NCI-H1930 (cell line): ENCODE measurements at regions not wholly inside any gene's neighbourhood (a gene's known extent, or its start where the extent isn't known, plus 50 kb on each side); places are given as distances from the start of the nearest gene placed in this dataset.
"Not testable (repeated sequence)": the region's sequence is repeated elsewhere in the genome, so short reads cannot be mapped to it uniquely, and the experiment has no call there.

ENCODE experiments used
- DNase-seq, 2 experiments: peaks; one replicate each; lab custom pipeline; 2025; lab: John Stamatoyannopoulos, UW

- no peak for DNase-seq
Observed at GRCh38 chr3:194249323-194250097, 101.6 kb downstream of the CPN2 start.

- no peak for DNase-seq
Observed at GRCh38 chr3:194250098-194251002, 100.8 kb downstream of the CPN2 start.

- DNase-seq: no peak
Observed at GRCh38 chr3:194251007-194251406, 100.1 kb downstream of the CPN2 start.

- no peak for DNase-seq
Observed at GRCh38 chr3:194251461-194251860, 99.7 kb downstream of the CPN2 start.

GRCh38 chr3:194251891-194252560, 99.1 kb downstream of the CPN2 start:
- no peak for DNase-seq

- no peak for DNase-seq
Observed at GRCh38 chr3:194253270-194253669, 97.9 kb downstream of the CPN2 start.

GRCh38 chr3:194254040-194254439, 97.1 kb downstream of the CPN2 start:
- DNase-seq: no peak

- no peak for DNase-seq
Observed at GRCh38 chr3:194255252-194256039, 95.7 kb downstream of the CPN2 start.

- no peak for DNase-seq
Observed at GRCh38 chr3:194256040-194256945, 94.8 kb downstream of the CPN2 start.

- DNase-seq: no peak
Observed at GRCh38 chr3:194257151-194257621, 93.9 kb downstream of the CPN2 start.

- DNase-seq: no peak
Observed at GRCh38 chr3:194257916-194258668, 93.0 kb downstream of the CPN2 start.

- DNase-seq: no peak
Observed at GRCh38 chr3:194259982-194260766, 91.0 kb downstream of the CPN2 start.

- no peak for DNase-seq
Observed at GRCh38 chr3:194261581-194262063, 89.5 kb downstream of the CPN2 start.

- DNase-seq: no peak
Observed at GRCh38 chr3:194262176-194262924, 88.8 kb downstream of the CPN2 start.

- DNase-seq: no peak
Observed at GRCh38 chr3:194262925-194263305, 88.2 kb downstream of the CPN2 start.

- DNase-seq: not testable (repeated sequence)
Observed at GRCh38 chr3:194264631-194265504, 86.3 kb downstream of the CPN2 start.

GRCh38 chr3:194265505-194265892, 85.6 kb downstream of the CPN2 start:
- DNase-seq: no peak
